CD14-positive monocyte (primary cell): ENCODE measurements at regions not wholly inside any gene's neighbourhood (a gene's known extent, or its start where the extent isn't known, plus 50 kb on each side); places are given as distances from the start of the nearest gene placed in this dataset.

Experiments
- DNase-seq, 3 donors: peaks; one replicate each; pipeline ENCODE4 v3.0.0-alpha.2; 2011 to 2022
- H2AFZ ChIP-seq: 2 replicates; pipeline ENCODE4 v1.6.0; 2012; ENCODE audit warnings: mild to moderate bottlenecking, low read depth, low read length, inconsistent platforms; ENCODE audit not compliant: insufficient read depth, poor library complexity, severe bottlenecking
- H3K27ac ChIP-seq, 2 donors: 1 replicate in 1 of 2; 2 replicates in 1 of 2; pipeline ENCODE4 v1.5.1; 2012 to 2013; ENCODE audit warnings: low read length in 2 of 2, control low read depth in 1 of 2, inconsistent platforms in 1 of 2, low read depth in 1 of 2, mild to moderate bottlenecking in 1 of 2
- H3K27me3 ChIP-seq, 2 donors: one replicate each; pipeline versions ENCODE4 v1.6.0 to v1.6.1; 2011 to 2013; ENCODE audit warnings: low read length in 2 of 2; ENCODE audit not compliant: control insufficient read depth in 2 of 2, insufficient read depth in 2 of 2
- H3K36me3 ChIP-seq, 2 donors: replicated peaks in 1 of 2; 1 replicate in 1 of 2; 2 replicates in 1 of 2; pipeline versions ENCODE4 v1.5.1 to v1.6.1; 2012 to 2013; ENCODE audit warnings: low read length in 2 of 2, control low read depth in 1 of 2, inconsistent platforms in 1 of 2, mild to moderate bottlenecking in 1 of 2; ENCODE audit not compliant: insufficient read depth in 2 of 2, control insufficient read depth in 1 of 2
- H3K4me1 ChIP-seq, 2 donors: 1 replicate in 1 of 2; 2 replicates in 1 of 2; pipeline versions ENCODE4 v1.5.1 to v1.6.1; 2012 to 2013; ENCODE audit warnings: low read length in 2 of 2, control low read depth in 1 of 2, inconsistent platforms in 1 of 2, mild to moderate bottlenecking in 1 of 2, moderate library complexity in 1 of 2; ENCODE audit not compliant: insufficient read depth in 2 of 2, control insufficient read depth in 1 of 2
- H3K4me2 ChIP-seq: replicated peaks from 2 replicates; pipeline ENCODE3; 2012; ENCODE audit warnings: low read length, moderate library complexity, mild to moderate bottlenecking; ENCODE audit not compliant: poor library complexity, severe bottlenecking; ENCODE audit errors: extremely low read depth
- H3K4me3 ChIP-seq, 3 experiments: fragments of 200-600 bp in 1 of 3; sonication (generic) in 1 of 3; replicated peaks in 1 of 3; 1 replicate in 2 of 3; 2 replicates in 1 of 3; pipeline ENCODE4 v1.5.1; 2011 to 2013; ENCODE audit warnings: low read length in 3 of 3, mild to moderate bottlenecking in 3 of 3, control low read depth in 2 of 3, low read depth in 2 of 3, inconsistent platforms in 1 of 3, moderate library complexity in 1 of 3
- H3K79me2 ChIP-seq: 2 replicates; pipeline ENCODE4 v1.6.0; 2012; ENCODE audit warnings: mild to moderate bottlenecking, control low read depth, inconsistent platforms, low read length, moderate library complexity; ENCODE audit not compliant: insufficient read depth
- H3K9ac ChIP-seq: 2 replicates; pipeline ENCODE4 v1.6.0; 2017; ENCODE audit warnings: low read length, mild to moderate bottlenecking; ENCODE audit not compliant: insufficient read depth, poor library complexity, severe bottlenecking
- H3K9me3 ChIP-seq, 2 donors: replicated peaks in 1 of 2; 1 replicate in 1 of 2; 2 replicates in 1 of 2; pipeline versions ENCODE4 v1.5.1 to v1.6.1; 2012 to 2013; ENCODE audit warnings: low read length in 2 of 2, control low read depth in 1 of 2; ENCODE audit not compliant: control insufficient read depth in 1 of 2, insufficient read depth in 1 of 2
- H4K20me1 ChIP-seq: 2 replicates; pipeline ENCODE4 v1.6.0; 2012; ENCODE audit warnings: mild to moderate bottlenecking, low read length, control low read depth, moderate library complexity; ENCODE audit not compliant: insufficient read depth
- H3K27ac Mint-ChIP-seq, 7 donors: one replicate each; pipeline ENCODE4 v1.8.0; 2020; ENCODE audit warnings: mild to moderate bottlenecking in 7 of 7, mixed read lengths in 7 of 7, moderate library complexity in 6 of 7, inconsistent platforms in 2 of 7
- H3K27me3 Mint-ChIP-seq, 3 donors: one replicate each; pipeline ENCODE4 v1.8.0; 2021 to 2022; ENCODE audit warnings: low read depth in 3 of 3, mild to moderate bottlenecking in 3 of 3, mixed read lengths in 3 of 3, moderate library complexity in 3 of 3, inconsistent platforms in 1 of 3
- H3K36me3 Mint-ChIP-seq, 2 donors: one replicate each; pipeline ENCODE4 v1.8.0; 2020; ENCODE audit warnings: mixed read lengths in 2 of 2, inconsistent platforms in 1 of 2, mild to moderate bottlenecking in 1 of 2
- H3K4me1 Mint-ChIP-seq: one replicate; pipeline ENCODE4 v1.8.0; 2020; ENCODE audit warnings: mild to moderate bottlenecking, mixed read lengths
- H3K4me3 Mint-ChIP-seq, 2 donors: one replicate each; pipeline ENCODE4 v1.8.0; 2020; ENCODE audit warnings: mild to moderate bottlenecking in 2 of 2, mixed read lengths in 2 of 2, moderate library complexity in 1 of 2
- H3K9me3 Mint-ChIP-seq, 7 donors: one replicate each; pipeline ENCODE4 v1.8.0; 2020 to 2022; ENCODE audit warnings: mixed read lengths in 7 of 7, mild to moderate bottlenecking in 6 of 7, moderate library complexity in 6 of 7, inconsistent platforms in 2 of 7
- WGBS: methylation state at CpG from one replicate; pipeline ENCODE4 v1.1.5; 2013; ENCODE audit warnings: missing lambda C conversion rate; ENCODE audit not compliant: insufficient coverage; 5-methylcytosine and 5-hydroxymethylcytosine counted together
- intact Hi-C, 2 donors: fragments of 100-400 bp; cut with micrococcal nuclease; formaldehyde crosslinking; loops; one replicate each; pipeline versions ENCODE4 v1.15.0 to v1.15.1; 2023
- TF ChIP-seq, protein P1 (sequence below): fragments of 200-600 bp; IDR thresholded peaks from one replicate; pipeline ENCODE4 v1.8.0; 2022; ENCODE audit warnings: antibody characterized with exemption, mild to moderate bottlenecking

DNA sequence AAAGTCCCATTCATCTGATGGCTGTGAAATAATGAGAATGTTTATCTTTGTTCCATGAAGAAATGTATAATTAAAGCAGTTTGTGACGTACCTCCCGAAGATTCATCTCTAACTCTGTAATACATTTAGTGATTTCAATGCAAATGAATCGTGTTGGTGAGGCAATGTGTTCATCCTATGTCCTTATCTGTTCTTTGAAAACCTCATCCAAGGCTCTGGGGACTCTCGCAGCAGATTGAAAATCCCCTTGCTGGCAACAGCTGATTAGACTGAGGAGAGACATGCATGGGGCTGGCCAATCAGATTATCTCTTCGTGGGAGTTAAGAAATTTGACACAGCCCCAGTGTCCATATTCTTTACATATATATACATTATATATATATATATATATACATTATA lies 1095.4 kb upstream of the EEF2KMT start:
- H3K4me2 ChIP-seq, result no peak overlapping the region
- no peak overlapping the region for H3K4me3 ChIP-seq
- H3K27ac ChIP-seq, result no peak overlapping the region
- 83% methylated on average over 1 of the region's 5 CpGs for WGBS
- H3K4me1 Mint-ChIP-seq, result no peaks in the 10 kb centered on the region
- no peak overlapping the region for H2AFZ ChIP-seq
- H3K36me3 ChIP-seq, result no peaks in the 10 kb centered on the region
- no peaks in the 10 kb centered on the region for H3K27me3 Mint-ChIP-seq
- peaks cover 0 to 6% of the 10 kb centered on the region in 2 donors for H3K9me3 ChIP-seq
- no peaks in the 10 kb centered on the region for H3K36me3 Mint-ChIP-seq
- no peaks in the 10 kb centered on the region for H4K20me1 ChIP-seq
- intact Hi-C loops, result no loop called here
- H3K9ac ChIP-seq, result no peak overlapping the region
- H3K4me1 ChIP-seq, result no peaks in the 10 kb centered on the region
- H3K27ac Mint-ChIP-seq, result peak overlapping the region in 1 of 7 donors; percentile 16
- TF ChIP-seq, protein P1, sequence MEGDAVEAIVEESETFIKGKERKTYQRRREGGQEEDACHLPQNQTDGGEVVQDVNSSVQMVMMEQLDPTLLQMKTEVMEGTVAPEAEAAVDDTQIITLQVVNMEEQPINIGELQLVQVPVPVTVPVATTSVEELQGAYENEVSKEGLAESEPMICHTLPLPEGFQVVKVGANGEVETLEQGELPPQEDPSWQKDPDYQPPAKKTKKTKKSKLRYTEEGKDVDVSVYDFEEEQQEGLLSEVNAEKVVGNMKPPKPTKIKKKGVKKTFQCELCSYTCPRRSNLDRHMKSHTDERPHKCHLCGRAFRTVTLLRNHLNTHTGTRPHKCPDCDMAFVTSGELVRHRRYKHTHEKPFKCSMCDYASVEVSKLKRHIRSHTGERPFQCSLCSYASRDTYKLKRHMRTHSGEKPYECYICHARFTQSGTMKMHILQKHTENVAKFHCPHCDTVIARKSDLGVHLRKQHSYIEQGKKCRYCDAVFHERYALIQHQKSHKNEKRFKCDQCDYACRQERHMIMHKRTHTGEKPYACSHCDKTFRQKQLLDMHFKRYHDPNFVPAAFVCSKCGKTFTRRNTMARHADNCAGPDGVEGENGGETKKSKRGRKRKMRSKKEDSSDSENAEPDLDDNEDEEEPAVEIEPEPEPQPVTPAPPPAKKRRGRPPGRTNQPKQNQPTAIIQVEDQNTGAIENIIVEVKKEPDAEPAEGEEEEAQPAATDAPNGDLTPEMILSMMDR, result no peak
- DNase-seq, result no peak
- H3K79me2 ChIP-seq, result no peaks in the 10 kb centered on the region
- no peaks in the 10 kb centered on the region for H3K27me3 ChIP-seq
- H3K9me3 Mint-ChIP-seq, result peaks cover 0 to 10% (median 5%) of the 10 kb centered on the region in 7 donors
- no peak overlapping the region for H3K4me3 Mint-ChIP-seq

DNA sequence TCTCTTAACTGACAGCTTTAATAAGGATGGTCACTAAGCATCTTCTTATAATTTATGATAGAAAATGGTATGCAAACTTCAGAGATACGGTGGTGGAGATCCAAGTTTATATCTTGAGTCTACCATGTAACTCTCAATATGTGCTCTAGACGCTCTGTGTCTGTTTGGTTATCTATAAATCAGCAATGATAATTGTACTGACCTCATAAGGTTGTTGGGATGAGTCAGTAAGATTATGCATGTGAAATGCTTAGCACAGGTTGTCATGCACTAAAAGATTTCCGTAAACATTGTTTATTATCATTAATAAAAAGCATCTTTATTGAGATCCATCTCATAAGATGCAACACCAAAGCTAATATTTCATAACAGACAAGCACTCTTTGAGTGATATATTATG lies 1094.9 kb upstream of the EEF2KMT start:
- H3K79me2 ChIP-seq, result no peaks in the 10 kb centered on the region
- DNase-seq, result no peak
- no peaks in the 10 kb centered on the region for H4K20me1 ChIP-seq
- H3K4me1 ChIP-seq, result no peaks in the 10 kb centered on the region
- H3K27ac ChIP-seq, result no peak overlapping the region
- H3K4me3 Mint-ChIP-seq, result no peak overlapping the region
- intact Hi-C loops, result no loop called here
- WGBS, result no CpG with 5 or more reads among the region's 3 CpGs
- H2AFZ ChIP-seq, result no peak overlapping the region
- H3K9ac ChIP-seq, result no peak overlapping the region
- no peaks in the 10 kb centered on the region for H3K27me3 Mint-ChIP-seq
- no peak overlapping the region for H3K4me3 ChIP-seq
- no peak overlapping the region for H3K27ac Mint-ChIP-seq
- H3K9me3 Mint-ChIP-seq, result peaks cover 0 to 10% (median 5%) of the 10 kb centered on the region in 7 donors
- H3K9me3 ChIP-seq, result peaks cover 0 to 6% of the 10 kb centered on the region in 2 donors
- H3K36me3 Mint-ChIP-seq, result no peaks in the 10 kb centered on the region
- H3K27me3 ChIP-seq, result no peaks in the 10 kb centered on the region
- TF ChIP-seq, protein P1, result no peak
- H3K4me2 ChIP-seq, result no peak overlapping the region
- H3K36me3 ChIP-seq, result no peaks in the 10 kb centered on the region
- H3K4me1 Mint-ChIP-seq, result no peaks in the 10 kb centered on the region
